GM19397 (cell line): ENCODE measurements at regions not wholly inside any gene's neighbourhood (a gene's known extent, or its start where the extent isn't known, plus 50 kb on each side); places are given as distances from the start of the nearest gene placed in this dataset.

ENCODE experiments used
- ATAC-seq: cut with Tn5 transposase; IDR thresholded peaks from one replicate; pipeline ENCODE4 v1.9.1; 2021; ENCODE audit warnings: mild to moderate bottlenecking, moderate library complexity; ENCODE audit not compliant: unreplicated experiment

DNA sequence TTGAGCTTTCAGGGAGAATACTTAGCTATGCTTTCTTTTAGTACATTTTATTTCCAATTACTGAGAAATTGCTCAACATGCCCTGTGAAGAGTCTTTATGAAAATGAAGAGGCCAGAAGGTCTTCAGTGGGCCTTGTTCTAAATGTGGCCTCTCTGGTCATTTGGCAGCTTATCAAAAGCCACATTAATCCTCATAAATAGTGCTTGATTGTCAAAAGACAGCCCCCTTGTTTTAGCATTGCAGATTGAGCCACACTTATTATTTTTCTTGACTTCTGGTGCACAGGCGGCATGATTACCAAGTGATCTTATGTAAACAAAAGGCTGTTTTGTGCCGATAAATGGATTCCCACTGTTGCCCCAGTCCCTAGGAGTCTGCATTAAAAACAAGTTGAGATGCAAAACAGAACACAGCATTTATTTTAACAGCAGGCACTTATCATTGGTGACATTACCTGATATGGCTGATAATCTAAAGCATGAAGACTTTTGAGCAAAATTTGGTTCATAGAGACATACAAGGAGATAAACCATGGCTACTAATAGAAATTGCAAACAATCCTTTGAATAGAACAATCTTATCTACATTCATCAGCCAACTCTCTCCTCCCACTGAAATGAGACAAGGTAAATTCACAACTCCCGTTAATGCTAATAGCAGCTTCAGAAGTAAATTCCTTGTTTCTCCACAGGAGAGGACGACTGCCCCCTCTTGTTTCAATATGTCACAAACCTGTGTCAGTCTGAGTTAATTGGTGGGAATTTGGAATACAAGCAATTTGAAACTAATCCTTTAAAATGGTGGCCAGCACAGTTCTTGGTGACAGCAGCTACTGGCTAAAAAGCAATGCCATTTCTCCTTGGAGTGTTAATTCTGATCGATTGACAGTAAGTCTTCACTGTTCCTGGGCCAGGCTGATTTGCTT lies 194.3 kb downstream of the NSUN3 start:
- ATAC-seq = no peak

- ATAC-seq = no peak
These were observed 196.0 kb downstream of the NSUN3 start for GRCh38 chr3:94258851-94259250.

DNA sequence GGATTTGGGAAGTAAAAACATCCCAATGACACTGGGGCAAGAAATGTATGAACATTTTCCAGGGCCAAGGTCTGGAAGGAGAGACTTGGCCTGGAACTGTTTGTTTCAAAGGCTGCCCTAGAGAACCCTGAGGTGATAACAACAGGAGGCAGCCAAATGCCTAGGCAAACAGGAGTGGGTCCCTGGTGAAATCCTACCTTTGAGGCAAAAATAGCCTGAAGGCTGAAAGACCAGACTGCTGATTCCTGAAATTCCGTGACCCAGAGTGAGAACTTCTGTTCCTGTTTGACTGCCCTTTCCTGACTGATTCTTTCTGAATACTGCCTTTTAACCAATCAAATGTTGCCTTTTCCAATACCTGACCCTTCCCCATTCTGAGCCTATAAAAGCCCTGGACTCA lies 196.4 kb downstream of the NSUN3 start:
- ATAC-seq = no peak

- no peak for ATAC-seq
These were observed 206.9 kb downstream of the NSUN3 start for GRCh38 chr3:94269763-94270162.

- no peak for ATAC-seq
These were observed 209.2 kb downstream of the NSUN3 start for GRCh38 chr3:94272016-94272415.

GRCh38 chr3:94280958-94281357 lies 218.1 kb downstream of the NSUN3 start:
- no peak for ATAC-seq

- ATAC-seq = no peak
These were observed 223.0 kb downstream of the NSUN3 start for GRCh38 chr3:94285872-94286271.

GRCh38 chr3:94291686-94292085 lies 228.8 kb downstream of the NSUN3 start:
- ATAC-seq = no peak

- ATAC-seq = no peak
These were observed 229.3 kb downstream of the NSUN3 start for GRCh38 chr3:94292151-94292550.

- ATAC-seq = no peak
These were observed 230.9 kb downstream of the NSUN3 start for GRCh38 chr3:94293793-94294195.

DNA sequence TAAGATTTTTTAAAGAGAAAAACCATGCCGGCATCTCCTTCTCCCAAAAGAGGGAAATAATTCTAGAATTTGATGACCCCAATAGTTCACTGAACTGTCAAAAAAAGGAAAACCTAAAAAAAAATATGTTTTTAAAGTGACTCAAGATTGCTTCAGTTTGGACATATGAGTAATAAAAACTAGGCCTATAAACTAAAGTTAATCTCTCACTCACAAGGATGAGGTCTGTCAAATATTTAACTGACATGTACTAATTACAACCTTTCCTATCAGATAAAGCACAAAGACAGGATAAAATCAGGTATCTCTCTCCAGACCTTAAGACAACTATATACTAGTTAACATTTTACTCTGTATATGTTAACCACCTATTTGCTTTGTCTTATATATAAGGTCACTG lies 231.9 kb downstream of the NSUN3 start:
- no peak for ATAC-seq

GRCh38 chr3:94299716-94300115 lies 236.9 kb downstream of the NSUN3 start:
- no peak for ATAC-seq

DNA sequence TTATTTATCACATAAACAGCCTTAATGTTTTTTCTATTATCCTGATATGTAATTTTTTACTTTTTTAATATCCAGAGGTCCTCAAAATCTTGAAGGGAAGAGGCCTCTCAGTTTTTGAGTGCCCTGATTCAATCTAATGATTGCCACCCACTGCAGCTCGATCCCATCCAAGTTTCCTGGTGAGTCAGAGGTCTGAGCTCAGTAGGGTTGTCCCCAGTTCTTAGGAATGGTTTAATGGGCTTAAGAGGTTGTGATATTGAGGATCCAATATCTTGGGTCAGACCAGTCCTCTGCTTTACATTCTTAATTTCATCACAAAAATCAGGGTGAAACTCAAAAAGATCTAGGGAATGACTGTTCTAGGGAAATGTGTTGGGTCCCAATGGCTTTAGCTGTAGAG lies 238.5 kb downstream of the NSUN3 start:
- ATAC-seq = no peak

DNA sequence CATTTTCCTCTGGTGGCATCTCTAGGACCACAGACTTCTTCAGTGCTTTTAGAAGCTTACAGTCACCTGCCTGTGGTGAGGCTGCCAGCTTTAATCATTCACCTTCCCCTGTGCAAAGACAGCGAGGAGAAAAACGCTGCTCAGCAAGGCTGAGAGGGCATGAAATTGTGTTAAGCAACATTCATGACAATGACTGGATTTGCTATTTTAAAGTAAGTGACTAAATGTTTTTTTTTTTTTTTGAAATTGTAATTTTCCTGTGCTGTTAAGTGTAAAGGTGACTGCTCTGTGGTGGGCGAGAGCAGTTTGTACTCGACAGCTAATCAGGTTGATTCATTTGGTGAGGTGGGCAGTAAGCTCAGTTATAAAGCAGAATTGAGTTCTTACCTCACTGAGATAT lies 240.4 kb downstream of the NSUN3 start:
- no peak for ATAC-seq

DNA sequence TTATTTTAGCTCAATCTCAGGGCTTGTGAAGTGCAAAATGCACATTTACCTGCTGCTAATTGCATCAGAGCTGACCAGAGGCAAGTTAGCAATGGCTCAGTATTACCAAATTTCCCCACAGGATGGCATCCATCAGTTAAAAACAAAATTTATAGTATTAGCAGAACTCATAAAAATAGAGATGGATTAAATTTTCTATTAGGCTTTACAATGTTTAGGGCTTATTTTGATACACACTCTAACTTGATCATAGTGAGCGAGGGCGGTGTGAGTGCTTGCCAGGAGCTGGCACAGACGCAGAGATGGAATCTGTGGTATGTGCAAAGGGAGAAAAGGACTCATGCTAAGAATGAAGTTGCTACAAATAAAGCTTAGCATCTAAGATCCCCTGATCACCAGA lies 241.0 kb downstream of the NSUN3 start:
- no peak for ATAC-seq

DNA sequence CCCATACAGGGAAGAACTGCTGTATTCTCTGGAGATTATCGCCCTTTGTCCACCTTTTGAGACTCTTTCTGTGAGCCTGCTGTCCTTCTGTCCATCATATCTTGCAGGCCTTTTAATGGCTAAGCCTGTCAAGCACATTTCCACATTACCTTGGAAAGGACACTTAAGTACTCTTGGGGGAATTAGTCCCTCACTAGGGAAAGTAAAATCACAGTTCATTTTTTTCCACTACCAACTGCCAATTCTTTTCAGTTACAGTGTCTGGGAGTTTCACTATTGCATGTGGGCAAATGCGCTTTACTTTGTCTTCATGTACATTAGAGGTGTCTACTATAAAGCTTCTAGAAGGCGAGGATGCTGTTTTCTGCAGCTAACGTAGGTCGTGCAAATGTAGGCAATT lies 242.1 kb downstream of the NSUN3 start:
- no peak for ATAC-seq

- ATAC-seq = no peak
These were observed 243.2 kb downstream of the NSUN3 start for GRCh38 chr3:94305835-94306611.

- no peak for ATAC-seq
These were observed 244.7 kb downstream of the NSUN3 start for GRCh38 chr3:94307588-94307987.

DNA sequence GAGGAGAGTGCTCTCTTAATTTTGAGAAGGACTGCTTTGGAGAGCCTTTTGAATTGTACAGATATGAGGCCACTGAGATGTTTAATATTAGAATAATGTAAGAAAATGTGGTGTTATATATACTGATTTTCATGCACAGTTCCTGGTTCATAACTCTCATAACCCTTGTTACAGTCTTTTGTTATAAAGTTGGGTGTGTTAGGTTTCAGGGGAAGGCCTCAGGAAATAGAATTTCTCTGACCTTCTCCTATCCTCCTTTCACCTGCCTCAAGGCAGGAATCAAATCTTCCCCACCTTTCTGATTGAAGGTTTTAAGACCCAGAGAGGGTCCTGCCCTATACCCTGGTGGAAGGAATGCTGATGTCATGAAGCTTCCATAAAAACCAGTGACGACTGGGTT lies 245.9 kb downstream of the NSUN3 start:
- no peak for ATAC-seq

GRCh38 chr3:94310341-94311135 lies 247.7 kb downstream of the NSUN3 start:
- no peak for ATAC-seq

DNA sequence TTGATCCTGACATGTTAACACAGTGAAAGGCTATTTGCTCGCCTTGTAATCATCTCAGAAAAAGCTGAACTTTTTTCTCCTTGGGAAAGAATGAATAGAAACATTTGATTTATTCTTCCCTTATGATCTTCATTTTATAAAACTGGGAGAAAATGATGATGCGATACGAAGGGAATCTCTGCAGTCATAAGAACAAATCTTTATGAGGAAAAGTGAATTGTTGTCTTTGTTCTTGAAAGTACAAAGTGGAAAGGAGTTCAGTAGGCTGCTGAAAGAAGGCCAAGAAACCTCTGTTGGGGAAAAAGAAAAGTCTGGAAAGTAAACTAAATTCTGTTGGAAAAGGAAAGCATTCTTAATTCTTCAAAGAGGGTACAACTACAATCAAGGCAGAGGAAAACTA lies 248.8 kb downstream of the NSUN3 start:
- no peak for ATAC-seq
